ENCODE measurements at regions not wholly inside any gene's neighbourhood (a gene's known extent, or its start where the extent isn't known, plus 50 kb on each side); places are given as distances from the start of the nearest gene placed in this dataset.
"Not testable (repeated sequence)": the region's sequence is repeated elsewhere in the genome, so short reads cannot be mapped to it uniquely, and the experiment has no call there.

DNA sequence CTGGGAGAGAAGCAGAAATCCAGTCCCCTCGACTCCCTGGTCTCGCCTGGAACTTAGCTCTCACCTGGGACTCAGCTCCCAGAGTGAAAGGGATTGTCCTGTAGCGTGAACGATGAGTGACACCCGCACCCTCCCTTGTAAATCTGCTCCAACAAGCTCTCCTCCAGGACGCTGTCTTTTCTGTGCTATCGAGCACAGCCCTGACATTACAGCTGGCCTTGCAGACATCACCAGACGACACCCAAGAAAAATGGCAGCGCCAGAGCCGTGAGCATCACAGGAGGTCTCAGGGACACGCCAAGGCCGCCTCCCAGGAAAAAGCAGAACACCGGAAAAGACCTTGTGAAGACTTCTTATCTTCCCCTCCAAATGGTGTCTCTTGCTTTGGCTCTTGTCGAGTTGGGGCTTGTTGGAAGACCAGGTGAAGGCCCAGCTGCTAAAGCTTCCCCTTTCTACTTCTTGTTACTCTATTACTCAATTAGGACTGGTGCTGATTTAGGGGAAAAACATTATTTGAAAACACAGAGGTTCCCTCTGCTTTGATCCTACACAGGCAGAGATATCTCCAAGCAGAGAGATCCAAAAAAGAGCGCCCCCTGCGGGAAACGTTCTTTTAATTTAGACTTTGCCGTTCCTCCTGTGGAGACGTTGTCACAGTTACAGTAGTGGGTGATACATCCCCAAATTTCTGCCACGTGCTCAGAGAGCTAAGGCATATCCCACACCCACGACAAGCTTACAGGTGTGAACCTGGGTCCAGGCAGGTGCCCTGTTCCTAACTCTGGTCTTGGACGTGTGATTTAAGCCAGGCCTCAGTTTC, 127.2 kb downstream of the ATP6V0E2 start:
- DNase-seq (ENCODE audit: low read depth, low spot score); H3K9ac ChIP-seq (ENCODE audit: insufficient read length, low read depth); H3K36me3 ChIP-seq (ENCODE audit: insufficient read depth, insufficient read length, low read length); H3K4me1 ChIP-seq (ENCODE audit: insufficient read depth, insufficient read length); H3K4me3 ChIP-seq (ENCODE audit: insufficient read length, low read depth); H3K9me3 ChIP-seq (ENCODE audit: insufficient read depth, low read length); H3K27me3 ChIP-seq (ENCODE audit: insufficient read depth, insufficient read length): not testable (repeated sequence)

GRCh38 chr7:150003304-150003810, 129.6 kb downstream of the ATP6V0E2 start:
- H3K27me3 ChIP-seq (ENCODE audit: insufficient read depth, insufficient read length), result no peaks in the 10 kb centered on the region
- no peaks in the 10 kb centered on the region for H3K36me3 ChIP-seq (ENCODE audit: insufficient read depth, insufficient read length, low read length)
- no peak overlapping the region for H3K9ac ChIP-seq (ENCODE audit: insufficient read length, low read depth)
- no peak for DNase-seq (ENCODE audit: low read depth, low spot score)
- H3K4me1 ChIP-seq (ENCODE audit: insufficient read depth, insufficient read length), result no peaks in the 10 kb centered on the region
- no peak for TF ChIP-seq ZNF274 (IDR thresholded peaks at IDR 0.05; ENCODE audit: low read depth, low read length)
- TF ChIP-seq SUZ12 (IDR thresholded peaks at IDR 0.05; ENCODE audit: extremely low read depth, insufficient read depth, insufficient read length), result no peak
- no peak for TF ChIP-seq YY1 (IDR thresholded peaks at IDR 0.05; ENCODE audit: insufficient read depth, insufficient read length)
- H3K9me3 ChIP-seq (ENCODE audit: insufficient read depth, low read length), result no peaks in the 10 kb centered on the region
- H3K4me3 ChIP-seq (ENCODE audit: insufficient read length, low read depth), result no peak overlapping the region

DNA sequence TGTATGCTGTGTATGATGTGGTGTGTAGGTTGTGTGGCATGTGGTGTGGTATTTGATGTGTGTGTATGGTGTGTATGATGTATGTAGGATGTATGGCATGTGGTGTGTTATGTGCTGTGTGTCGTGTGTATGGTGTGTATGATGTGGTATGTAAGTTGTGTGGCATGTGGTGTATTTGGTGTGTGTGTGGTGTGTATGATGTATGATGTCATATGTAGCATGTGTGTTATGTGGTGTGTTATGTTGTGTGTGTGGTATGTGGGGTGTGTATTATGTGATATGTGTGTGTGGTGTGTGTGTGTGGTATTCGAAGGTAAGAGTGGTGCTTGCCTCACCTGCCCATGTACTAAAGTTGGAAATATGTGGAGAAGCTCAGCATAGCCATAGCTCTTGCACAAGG, 130.2 kb downstream of the ATP6V0E2 start:
- H3K4me3 ChIP-seq (ENCODE audit: insufficient read length, low read depth); H3K9me3 ChIP-seq (ENCODE audit: insufficient read depth, low read length); H3K4me1 ChIP-seq (ENCODE audit: insufficient read depth, insufficient read length); H3K27me3 ChIP-seq (ENCODE audit: insufficient read depth, insufficient read length); H3K36me3 ChIP-seq (ENCODE audit: insufficient read depth, insufficient read length, low read length); H3K9ac ChIP-seq (ENCODE audit: insufficient read length, low read depth); DNase-seq (ENCODE audit: low read depth, low spot score): not testable (repeated sequence)

GRCh38 chr7:150004843-150005242, 131.1 kb downstream of the ATP6V0E2 start:
- not testable (repeated sequence) for DNase-seq (ENCODE audit: low read depth, low spot score); H3K27me3 ChIP-seq (ENCODE audit: insufficient read depth, insufficient read length); H3K4me1 ChIP-seq (ENCODE audit: insufficient read depth, insufficient read length); H3K4me3 ChIP-seq (ENCODE audit: insufficient read length, low read depth); H3K9ac ChIP-seq (ENCODE audit: insufficient read length, low read depth); H3K9me3 ChIP-seq (ENCODE audit: insufficient read depth, low read length); H3K36me3 ChIP-seq (ENCODE audit: insufficient read depth, insufficient read length, low read length)

DNA sequence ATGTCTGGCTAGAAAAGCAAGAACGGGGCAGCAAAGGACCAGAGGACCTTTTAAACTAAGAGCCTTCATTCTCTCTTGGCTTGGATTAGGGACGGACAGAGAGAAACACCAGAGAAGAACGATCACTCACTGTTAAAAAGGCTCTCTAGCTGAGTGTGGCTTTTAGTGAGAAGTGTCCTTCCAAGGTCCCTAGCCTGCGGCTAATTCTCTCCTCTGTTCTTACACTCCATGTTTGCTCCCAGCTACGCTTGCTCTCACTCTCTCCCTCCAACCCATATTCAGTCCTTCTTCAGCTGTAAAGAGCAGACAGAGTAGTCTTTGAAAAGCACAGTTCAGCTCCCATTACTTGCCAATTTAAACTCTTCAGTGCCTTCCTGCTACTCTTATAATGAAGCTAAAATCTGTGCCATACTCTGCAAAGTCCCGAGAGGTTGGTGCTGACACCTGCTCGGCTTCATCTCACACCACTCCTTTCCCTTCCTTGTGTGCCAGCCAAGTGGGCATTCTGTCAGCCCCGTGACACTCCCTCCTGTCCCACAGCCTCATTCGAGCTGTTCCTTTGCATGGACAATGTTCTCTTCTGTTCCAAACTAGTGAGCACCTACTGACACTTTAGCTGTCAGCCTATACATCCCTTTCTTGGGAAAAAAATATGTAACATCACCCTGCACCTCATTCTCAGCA, 136.0 kb downstream of the ATP6V0E2 start:
- not testable (repeated sequence) for H3K4me1 ChIP-seq (ENCODE audit: insufficient read depth, insufficient read length); DNase-seq (ENCODE audit: low read depth, low spot score); H3K4me3 ChIP-seq (ENCODE audit: insufficient read length, low read depth); H3K36me3 ChIP-seq (ENCODE audit: insufficient read depth, insufficient read length, low read length); H3K9ac ChIP-seq (ENCODE audit: insufficient read length, low read depth); H3K27me3 ChIP-seq (ENCODE audit: insufficient read depth, insufficient read length); H3K9me3 ChIP-seq (ENCODE audit: insufficient read depth, low read length)

GRCh38 chr7:150016651-150017189, 143.0 kb downstream of the ATP6V0E2 start:
- not testable (repeated sequence) for H3K36me3 ChIP-seq (ENCODE audit: insufficient read depth, insufficient read length, low read length); H3K9ac ChIP-seq (ENCODE audit: insufficient read length, low read depth); DNase-seq (ENCODE audit: low read depth, low spot score); H3K4me1 ChIP-seq (ENCODE audit: insufficient read depth, insufficient read length); H3K4me3 ChIP-seq (ENCODE audit: insufficient read length, low read depth); H3K27me3 ChIP-seq (ENCODE audit: insufficient read depth, insufficient read length); H3K9me3 ChIP-seq (ENCODE audit: insufficient read depth, low read length)

- H3K27me3 ChIP-seq (ENCODE audit: insufficient read depth, insufficient read length); H3K4me1 ChIP-seq (ENCODE audit: insufficient read depth, insufficient read length); H3K36me3 ChIP-seq (ENCODE audit: insufficient read depth, insufficient read length, low read length); H3K9me3 ChIP-seq (ENCODE audit: insufficient read depth, low read length); DNase-seq (ENCODE audit: low read depth, low spot score); H3K9ac ChIP-seq (ENCODE audit: insufficient read length, low read depth); H3K4me3 ChIP-seq (ENCODE audit: insufficient read length, low read depth): not testable (repeated sequence)
Measured at GRCh38 chr7:150020210-150020609, 146.4 kb downstream of the ATP6V0E2 start.

DNA sequence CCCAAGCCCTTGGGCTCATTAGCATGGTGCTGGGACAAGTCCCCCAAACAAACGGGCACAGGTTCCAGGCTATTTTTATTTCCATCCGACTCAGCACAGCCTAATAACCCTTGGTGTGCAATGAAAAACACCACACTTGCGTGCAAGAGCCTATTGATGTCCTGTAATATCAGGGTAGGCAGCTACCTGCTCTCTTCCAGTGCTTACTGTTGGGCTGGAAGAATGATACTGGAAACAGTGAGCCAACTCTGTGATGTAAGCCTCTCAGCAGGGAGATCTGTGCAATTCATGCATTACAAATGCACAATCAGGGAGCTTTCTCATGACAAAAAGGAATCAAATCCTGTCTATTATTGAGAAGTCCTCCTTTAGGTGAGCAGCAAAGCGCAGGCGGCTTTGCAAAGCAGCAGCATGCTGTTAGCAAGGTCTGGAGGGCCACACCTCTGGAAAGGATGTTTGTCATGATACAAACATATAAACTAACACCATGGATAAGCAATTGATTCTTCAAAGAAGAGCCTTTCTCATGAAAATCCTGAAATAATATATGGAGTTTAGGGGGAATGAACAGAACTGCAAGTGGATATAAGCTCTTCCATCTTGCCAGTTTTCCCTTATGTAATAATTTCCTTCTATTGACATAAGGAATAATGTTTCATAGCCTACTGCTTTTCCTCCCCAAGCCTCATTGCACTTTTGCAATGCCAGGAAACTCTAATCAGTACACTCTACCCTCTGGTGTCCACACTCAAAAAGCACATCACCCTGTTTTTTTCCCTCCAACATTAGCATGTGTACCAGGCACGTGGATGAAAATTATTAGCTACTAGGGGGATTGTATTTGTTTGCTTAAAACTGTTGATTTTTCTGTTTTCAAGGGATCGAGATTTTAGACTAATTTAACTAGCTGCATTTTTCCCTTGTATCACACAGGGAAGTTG, 151.1 kb downstream of the ATP6V0E2 start:
- not testable (repeated sequence) for DNase-seq (ENCODE audit: low read depth, low spot score); H3K27me3 ChIP-seq (ENCODE audit: insufficient read depth, insufficient read length); H3K4me1 ChIP-seq (ENCODE audit: insufficient read depth, insufficient read length); H3K9me3 ChIP-seq (ENCODE audit: insufficient read depth, low read length); H3K4me3 ChIP-seq (ENCODE audit: insufficient read length, low read depth); H3K9ac ChIP-seq (ENCODE audit: insufficient read length, low read depth); H3K36me3 ChIP-seq (ENCODE audit: insufficient read depth, insufficient read length, low read length)

- H3K4me3 ChIP-seq (ENCODE audit: insufficient read length, low read depth); H3K4me1 ChIP-seq (ENCODE audit: insufficient read depth, insufficient read length); H3K36me3 ChIP-seq (ENCODE audit: insufficient read depth, insufficient read length, low read length); H3K9me3 ChIP-seq (ENCODE audit: insufficient read depth, low read length); DNase-seq (ENCODE audit: low read depth, low spot score); H3K9ac ChIP-seq (ENCODE audit: insufficient read length, low read depth); H3K27me3 ChIP-seq (ENCODE audit: insufficient read depth, insufficient read length): not testable (repeated sequence)
Measured at GRCh38 chr7:150025802-150026201, 152.0 kb downstream of the ATP6V0E2 start.

DNA sequence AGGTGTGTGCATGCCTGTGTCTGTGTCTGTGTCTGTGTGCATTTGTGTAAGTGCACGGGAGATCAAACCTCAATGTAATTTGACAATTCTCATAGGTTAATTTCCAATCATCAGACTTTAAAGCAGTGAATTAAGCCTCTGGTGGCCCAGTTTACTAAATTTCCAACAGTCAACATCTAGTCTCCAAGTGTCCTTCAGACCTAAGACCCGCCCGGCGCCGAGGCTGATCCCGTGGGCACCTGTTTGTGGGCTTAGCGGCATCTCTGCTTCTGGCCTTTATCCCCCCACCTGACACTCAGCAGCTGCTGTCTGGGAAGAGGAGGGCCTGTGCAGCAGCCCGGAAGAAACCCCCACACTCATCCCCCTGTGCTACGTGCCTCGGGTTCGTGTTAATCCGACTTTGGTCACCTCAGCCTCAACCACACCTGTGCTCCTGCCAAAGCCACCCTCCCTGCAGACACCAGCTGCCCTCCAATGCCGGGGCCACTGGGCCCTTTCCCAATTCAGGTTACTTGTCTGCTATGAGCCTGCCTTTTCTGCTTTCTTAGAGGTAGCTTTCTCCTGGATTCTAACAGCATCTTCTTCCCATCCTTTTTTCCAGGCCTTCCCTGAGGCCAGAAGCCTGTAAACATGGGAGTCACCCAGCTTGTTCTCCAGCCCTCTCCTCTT, 154.7 kb downstream of the ATP6V0E2 start:
- H3K4me3 ChIP-seq (ENCODE audit: insufficient read length, low read depth); H3K36me3 ChIP-seq (ENCODE audit: insufficient read depth, insufficient read length, low read length); H3K4me1 ChIP-seq (ENCODE audit: insufficient read depth, insufficient read length); DNase-seq (ENCODE audit: low read depth, low spot score); H3K27me3 ChIP-seq (ENCODE audit: insufficient read depth, insufficient read length); H3K9me3 ChIP-seq (ENCODE audit: insufficient read depth, low read length); H3K9ac ChIP-seq (ENCODE audit: insufficient read length, low read depth): not testable (repeated sequence)
